GM12878 (cell line): ENCODE measurements at regions not wholly inside any gene's neighbourhood (a gene's known extent, or its start where the extent isn't known, plus 50 kb on each side); places are given as distances from the start of the nearest gene placed in this dataset.

ENCODE experiments used
- ATAC-seq: fragments of 200-7000 bp; cut with Tn5 transposase; 3 replicates; pipeline ENCODE4 v1.9.1; 2020; ENCODE audit warnings: mild to moderate bottlenecking, moderate library complexity
- BruUV-seq: library from RNA; stranded (reverse); fragments of 400-500 nt; replicated peaks from 2 replicates; lab custom pipeline; 2021; lab: Mats Ljungman, UMichigan
- CTCF ChIA-PET: fragments of 300-600 bp; sonication (Branson Sonifier 250); formaldehyde crosslinking; extraction: SDS; loops from one replicate; lab custom pipeline; 2021; ENCODE audit warnings: inconsistent platforms; lab: Yijun Ruan, JAX
- POLR2A ChIA-PET: fragments of 350-600 bp; formaldehyde crosslinking; extraction: SDS; loops from one replicate; lab custom pipeline; 2021; ENCODE audit warnings: inconsistent platforms; lab: Charles Lee
- RAD21 ChIA-PET: fragments of 300-600 bp; sonication (Branson Sonifier 250); formaldehyde crosslinking; loops from one replicate; lab custom pipeline; 2023; ENCODE audit warnings: antibody characterized with exemption; ENCODE audit not compliant: unreplicated experiment; lab: Charles Lee
- SMC1A ChIA-PET: fragments of 300-600 bp; sonication (Branson Sonifier 250); formaldehyde crosslinking; loops from one replicate; lab custom pipeline; 2023; ENCODE audit not compliant: unreplicated experiment, uncharacterized antibody; lab: Charles Lee
- DNase-seq: peaks from one replicate; pipeline ENCODE4 v3.0.0-alpha.2; 2011; ENCODE audit warnings: low read depth, low spot score
- FAIRE-seq: peaks from 3 replicates; lab custom pipeline; 2011; peaks lifted over from hg19 to GRCh38; lab: Jason Lieb, UNC
- H2AFZ ChIP-seq: 2 replicates; pipeline ENCODE4 v1.6.0; 2011; ENCODE audit warnings: low read depth, low read length, control low read depth; ENCODE audit not compliant: control insufficient read depth
- H3K27ac ChIP-seq: 2 replicates; pipeline ENCODE4 v1.5.1; 2011; ENCODE audit warnings: control low read depth; ENCODE audit not compliant: control insufficient read depth, insufficient read depth
- H3K27me3 ChIP-seq, 2 experiments: replicated peaks in 1 of 2; 2 replicates each; pipeline versions ENCODE4 v1.6.0 to v1.6.1; 2011; ENCODE audit warnings: low read length in 1 of 2; ENCODE audit not compliant: control insufficient read depth in 2 of 2, insufficient read depth in 2 of 2
- H3K36me3 ChIP-seq, 2 experiments: 2 replicates each; pipeline ENCODE4 v1.5.1; 2011; ENCODE audit warnings: low read length in 1 of 2; ENCODE audit not compliant: control insufficient read depth in 2 of 2, insufficient read depth in 2 of 2
- H3K4me1 ChIP-seq: 2 replicates; pipeline ENCODE4 v1.6.1; 2011; ENCODE audit warnings: mild to moderate bottlenecking, low read length, moderate library complexity, mixed read lengths; ENCODE audit not compliant: control insufficient read depth, insufficient read depth
- H3K4me2 ChIP-seq: 2 replicates; pipeline ENCODE4 v1.6.0; 2011; ENCODE audit warnings: control low read depth; ENCODE audit not compliant: control insufficient read depth, insufficient read depth
- H3K4me3 ChIP-seq: fragments of 200-600 bp; sonication (generic); 2 replicates; pipeline ENCODE4 v1.5.1; 2016
- H3K79me2 ChIP-seq: 2 replicates; pipeline ENCODE4 v1.6.0; 2011; ENCODE audit warnings: low read length; ENCODE audit not compliant: control insufficient read depth, insufficient read depth
- H3K9ac ChIP-seq: 2 replicates; pipeline ENCODE4 v1.8.0; 2011; ENCODE audit warnings: low read length, control low read depth, mixed read lengths; ENCODE audit not compliant: control insufficient read depth, insufficient read depth
- H3K9me3 ChIP-seq: replicated peaks from 3 replicates; pipeline ENCODE4 v1.5.1; 2011; ENCODE audit warnings: mild to moderate bottlenecking, low read length; ENCODE audit not compliant: control insufficient read depth, insufficient read depth
- H4K20me1 ChIP-seq: 2 replicates; pipeline ENCODE4 v1.6.0; 2011; ENCODE audit not compliant: control insufficient read depth, insufficient read depth
- CBX5 ChIP-seq: sonication (generic); IDR thresholded peaks from 2 replicates; pipeline ENCODE4 v1.6.1; 2016; ENCODE audit warnings: low read depth, moderate library complexity, mild to moderate bottlenecking, inconsistent platforms
- HCFC1 ChIP-seq: fragments of 150-350 bp; IDR thresholded peaks from 2 replicates; pipeline ENCODE4 v1.6.1; 2014; ENCODE audit warnings: low read length
- RUNX3 ChIP-seq: IDR thresholded peaks from 2 replicates; pipeline ENCODE4 v1.6.1; 2012; ENCODE audit warnings: low read length, inconsistent platforms
- SREBF2 ChIP-seq: IDR thresholded peaks from 2 replicates; pipeline ENCODE4 v1.6.1; 2012; ENCODE audit warnings: mild to moderate bottlenecking, low read length
- SRF ChIP-seq, 2 experiments: IDR thresholded peaks; 2 replicates each; pipeline ENCODE4 v1.6.1; 2011; ENCODE audit warnings: low read depth in 2 of 2, low read length in 2 of 2, mild to moderate bottlenecking in 1 of 2, moderate library complexity in 1 of 2
- SUPT20H ChIP-seq: IDR thresholded peaks from 2 replicates; pipeline ENCODE4 v1.6.1; 2011; ENCODE audit warnings: low read depth, mild to moderate bottlenecking, low read length, moderate library complexity, borderline replicate concordance; ENCODE audit not compliant: control insufficient read depth
- ZNF384 ChIP-seq: IDR thresholded peaks from 2 replicates; pipeline ENCODE4 v1.6.1; 2012; ENCODE audit warnings: low read depth, mild to moderate bottlenecking, low read length, improper control_type of control experiment, borderline replicate concordance
- ZSCAN29 ChIP-seq: fragments of 450-650 bp; IDR thresholded peaks from 2 replicates; pipeline ENCODE4 v1.6.1; 2017; ENCODE audit warnings: mild to moderate bottlenecking, moderate library complexity
- WGBS: methylation state at CpG from one replicate; pipeline ENCODE4 v1.1.6; 2016; ENCODE audit warnings: low lambda C conversion rate; ENCODE audit not compliant: insufficient replicate concordance, insufficient coverage; ENCODE audit errors: missing lambda C conversion rate; 5-methylcytosine and 5-hydroxymethylcytosine counted together
- in situ Hi-C: fragments of 300-500 bp; cut with MboI; formaldehyde crosslinking; loops from 9 replicates; pipeline ENCODE4 v1.14.3; 2018; ENCODE audit warnings: mixed read lengths
- intact Hi-C: fragments of 100-400 bp; cut with micrococcal nuclease; formaldehyde crosslinking; loops from one replicate; pipeline ENCODE4 v1.14.2; 2022; ENCODE audit not compliant: unreplicated experiment

DNA sequence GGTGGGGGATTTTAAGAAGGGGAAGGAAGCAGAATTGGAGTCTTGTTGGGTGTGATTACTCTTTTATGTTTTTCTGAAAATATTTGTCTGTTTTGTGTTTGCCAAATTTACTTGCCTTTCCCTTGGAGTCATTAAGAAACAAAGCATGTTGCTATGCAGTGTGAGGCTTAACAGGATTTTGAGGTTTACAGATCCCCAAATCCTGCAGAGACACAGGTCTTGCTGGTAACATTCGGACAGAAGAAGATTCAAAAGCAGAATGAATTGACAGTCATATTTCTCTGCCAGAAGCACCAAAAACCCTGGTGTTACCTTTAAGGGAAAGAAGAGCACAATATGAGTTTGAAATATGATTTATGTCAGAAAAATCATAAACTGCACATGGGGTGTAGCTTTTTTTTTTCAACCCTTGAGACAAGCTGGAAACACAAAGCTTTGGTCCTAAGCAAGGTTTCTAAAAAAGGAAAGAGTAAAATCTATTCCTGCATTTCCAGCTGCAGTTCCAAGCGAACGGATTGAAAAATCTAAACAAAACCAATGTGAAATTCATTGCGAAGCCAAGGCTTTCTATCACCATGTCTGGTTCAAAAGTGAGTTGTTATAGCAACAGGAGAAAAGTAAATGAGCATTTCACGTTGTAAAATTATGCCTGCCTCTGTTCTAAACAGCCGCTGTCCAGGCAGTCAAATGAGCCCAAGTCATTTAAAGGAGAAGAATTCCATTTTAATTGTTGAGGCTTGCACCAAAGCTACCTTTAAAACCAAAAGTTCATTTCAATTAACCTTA is 358.9 kb upstream of the SASH1 start:
- WGBS: 3% methylated on average over 6 of the region's 6 CpGs
- no peaks in the 10 kb centered on the region for H4K20me1 ChIP-seq
- ChIA-PET POLR2A (no interaction called here), CTCF (no interaction called here), RAD21 (no interaction called here), SMC1A (interaction anchor here (0.6 kb wide), 1 partner anchor 447 kb away, joined by 3 read pairs; no protein-coding TSS in a partner anchor)
- TF ChIP-seq SREBF2 (no peak), RUNX3 (no peak), SUPT20H (no peak), SRF (IDR thresholded peaks at IDR 0.05; ENCODE audit: low read depth in 2 of 2, low read length in 2 of 2) (no peak), ZNF384 (no peak)
- H3K4me2 ChIP-seq: no peak overlapping the region
- ATAC-seq (no peak), DNase-seq (no peak), FAIRE-seq (no peak)
- no peak overlapping the region for H3K9ac ChIP-seq
- no peak overlapping the region for H3K27ac ChIP-seq
- H3K9me3 ChIP-seq: no peaks in the 10 kb centered on the region
- H3K36me3 ChIP-seq: no peaks in the 10 kb centered on the region
- H2AFZ ChIP-seq: no peak overlapping the region
- no peak overlapping the region for H3K4me3 ChIP-seq
- H3K79me2 ChIP-seq: no peaks in the 10 kb centered on the region
- intact Hi-C loops (no loop called here), in situ Hi-C loops (no loop called here)
- no peaks in the 10 kb centered on the region for H3K4me1 ChIP-seq
- no TSS peak for BruUV-seq
- no peaks in the 10 kb centered on the region; a peak in 1 of 4 replicates for H3K27me3 ChIP-seq

GRCh38 chr6:147986846-147987245 is 355.8 kb upstream of the SASH1 start:
- Histone ChIP-seq H3K9ac (no peak overlapping the region), H2AFZ (no peak overlapping the region), H3K4me3 (no peak overlapping the region), H4K20me1 (no peaks in the 10 kb centered on the region), H3K27ac (no peak overlapping the region), H3K4me2 (no peak overlapping the region), H3K4me1 (no peaks in the 10 kb centered on the region), H3K36me3 (no peaks in the 10 kb centered on the region), H3K9me3 (no peaks in the 10 kb centered on the region), H3K79me2 (no peaks in the 10 kb centered on the region), H3K27me3 (no peaks in the 10 kb centered on the region; a peak in 1 of 4 replicates)
- DNase-seq (no peak), ATAC-seq (no peak), FAIRE-seq (no peak)
- intact Hi-C loops (no loop called here), in situ Hi-C loops (no loop called here)
- SMC1A ChIA-PET: interaction anchor here (1.0 kb wide), 1 partner anchor 15 kb away, joined by 3 read pairs; no protein-coding TSS in a partner anchor
- RAD21 ChIA-PET: no interaction called here
- no TSS peak for BruUV-seq
- TF ChIP-seq ZSCAN29 (no peak), CBX5 (no peak), HCFC1 (no peak)
- POLR2A ChIA-PET: no interaction called here
- CTCF ChIA-PET: no interaction called here
- WGBS: 31% methylated on average over 3 of the region's 3 CpGs
